Activated T-cell treated with anti-CD3 and anti-CD28 coated beads for 4 hours (primary cell): ENCODE measurements at regions not wholly inside any gene's neighbourhood (a gene's known extent, or its start where the extent isn't known, plus 50 kb on each side); places are given as distances from the start of the nearest gene placed in this dataset.

Experiments used
- DNase-seq: peaks from one replicate; pipeline ENCODE4 v3.0.0-alpha.2; 2020

DNA sequence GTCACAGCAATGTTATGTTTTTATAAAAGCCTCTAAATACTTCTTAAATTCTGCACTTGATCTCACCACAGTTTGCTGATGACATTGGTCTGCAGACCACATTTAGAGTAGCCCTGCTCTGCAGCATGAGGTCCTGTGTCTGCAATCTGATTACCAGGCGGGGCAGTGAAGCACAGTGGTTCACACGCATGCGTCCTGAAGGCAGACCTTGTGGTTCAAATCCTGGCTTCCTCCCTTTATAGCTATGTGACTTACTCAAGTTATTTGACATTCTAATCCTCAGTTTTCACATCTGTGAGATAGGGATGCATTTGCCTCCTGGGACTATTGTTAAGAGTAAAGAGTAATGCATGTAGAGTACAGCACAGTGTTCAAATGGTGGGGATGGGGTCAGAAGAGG lies 50.3 kb downstream of the BMAL2 start:
- DNase-seq = no peak

DNA sequence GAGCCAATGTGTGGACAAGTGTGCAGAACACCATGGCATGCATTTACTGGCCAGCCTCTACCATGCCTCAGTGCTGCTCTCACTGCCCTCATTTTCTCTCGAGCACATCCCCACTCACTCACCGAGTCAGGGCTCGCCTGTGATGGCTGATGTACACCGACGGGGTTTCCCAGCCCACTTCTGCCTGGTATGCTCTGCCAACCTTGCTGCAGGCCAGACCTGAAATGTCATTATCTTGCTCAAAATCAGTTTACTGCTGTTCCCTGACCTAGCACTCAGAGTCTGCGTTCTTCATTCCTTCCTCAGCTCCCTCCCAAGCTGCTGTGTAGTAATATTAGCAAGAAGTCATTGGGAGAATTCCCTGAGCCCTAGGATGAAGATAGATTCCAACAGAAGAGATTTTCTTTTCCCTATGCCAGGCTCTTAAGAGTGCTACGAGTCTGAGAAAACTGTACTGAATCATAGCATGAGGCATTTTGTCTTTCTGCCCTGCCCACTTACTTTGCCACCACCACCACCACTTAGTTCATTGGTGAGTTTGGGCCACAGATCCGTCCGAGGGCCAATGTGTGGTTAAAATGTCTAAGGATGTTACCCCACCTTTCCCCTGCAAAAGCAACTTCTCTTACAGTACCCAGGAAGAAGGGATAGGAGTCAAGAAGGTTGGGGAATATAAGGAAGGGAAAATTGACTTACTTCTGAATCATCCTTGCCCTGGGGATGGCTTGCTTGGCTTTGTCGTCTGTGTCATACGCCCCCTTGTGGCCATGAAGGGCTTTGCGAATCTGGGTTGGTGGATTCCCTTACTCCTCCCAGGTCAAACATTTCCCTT lies 51.0 kb downstream of the BMAL2 start:
- peak; percentile 55 for DNase-seq

DNA sequence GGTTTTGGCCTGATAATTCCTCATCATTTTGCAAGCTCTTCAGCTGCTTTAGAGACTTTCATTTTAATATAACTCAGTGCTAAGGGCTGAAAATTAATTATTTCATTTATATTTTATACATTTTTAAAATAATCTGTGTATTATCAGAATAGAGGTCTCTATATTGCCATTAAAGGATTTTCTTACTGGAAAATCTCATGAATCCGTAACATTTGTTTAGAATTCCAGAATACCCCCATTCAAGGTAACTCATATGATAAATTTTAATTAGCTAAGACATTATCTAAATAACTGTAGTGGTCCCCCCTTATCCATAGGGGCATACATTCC lies 51.6 kb downstream of the BMAL2 start:
- no peak for DNase-seq

GRCh38 chr12:27385766-27386564 lies 53.3 kb downstream of the BMAL2 start:
- DNase-seq = no peak

GRCh38 chr12:27387473-27387872 lies 54.8 kb downstream of the BMAL2 start:
- no peak for DNase-seq

GRCh38 chr12:27388650-27389049 lies 56.0 kb downstream of the BMAL2 start:
- no peak for DNase-seq

DNA sequence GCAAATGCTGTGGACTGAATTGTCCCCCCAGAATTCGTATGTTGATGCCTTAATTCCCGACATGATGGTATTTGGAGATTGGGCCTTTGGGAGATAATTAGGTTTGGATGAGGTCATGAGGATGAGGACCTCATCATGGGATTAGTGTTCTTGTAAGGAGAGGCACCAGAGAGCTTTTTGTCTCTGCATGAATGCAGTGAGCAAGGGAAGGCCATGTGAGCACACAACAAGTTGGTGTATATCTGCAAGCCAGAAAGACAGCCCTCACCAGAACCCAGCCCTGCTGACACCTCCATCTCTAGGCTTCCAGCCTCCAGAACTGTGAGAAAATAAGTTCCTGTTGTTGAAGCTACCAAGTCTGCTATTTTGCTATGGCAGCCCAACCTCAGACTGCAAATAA lies 51.9 kb upstream of the SMCO2 start:
- no peak for DNase-seq

- DNase-seq = no peak
Observed at GRCh38 chr12:27396216-27396815, 50.2 kb upstream of the SMCO2 start.
